GM12874 (cell line): ENCODE measurements at regions not wholly inside any gene's neighbourhood (a gene's known extent, or its start where the extent isn't known, plus 50 kb on each side); places are given as distances from the start of the nearest gene placed in this dataset.

Experiments used
- TF ChIP-seq, protein P1 (sequence below): IDR thresholded peaks from 2 replicates; pipeline ENCODE4 v1.5.1; 2011; ENCODE audit warnings: low read depth, mild to moderate bottlenecking, control low read depth, low read length, moderate library complexity; ENCODE audit not compliant: insufficient read depth

DNA sequence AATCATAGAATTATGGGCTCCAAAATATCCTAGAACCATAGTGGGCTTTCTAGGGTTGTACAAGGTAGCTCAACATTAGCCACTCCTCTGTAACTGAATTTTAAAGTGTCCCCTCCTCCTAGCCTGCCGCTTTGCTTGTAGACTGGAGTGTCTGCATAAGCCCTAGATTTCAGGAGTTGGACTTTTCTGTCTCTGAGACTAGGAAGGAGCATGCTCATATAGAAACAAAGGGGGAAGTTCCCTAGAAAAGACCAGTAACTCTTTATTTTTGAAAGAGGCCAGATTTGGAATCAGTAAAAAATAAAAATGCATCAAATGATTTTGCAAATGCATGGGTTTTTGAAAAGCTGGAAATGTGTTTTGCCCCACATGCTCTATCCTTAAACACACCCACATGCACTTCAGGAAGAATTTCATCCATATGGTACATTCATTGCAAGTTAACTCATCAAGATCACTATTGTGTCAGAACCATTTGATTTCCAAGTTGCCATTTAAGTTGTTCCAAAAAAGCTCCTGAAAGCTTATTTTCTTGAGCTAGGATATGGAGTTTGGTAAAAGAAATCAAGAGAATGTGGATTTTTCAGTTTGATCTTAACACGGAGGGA lies 121.0 kb upstream of the NR3C1 start:
- TF ChIP-seq, protein P1, sequence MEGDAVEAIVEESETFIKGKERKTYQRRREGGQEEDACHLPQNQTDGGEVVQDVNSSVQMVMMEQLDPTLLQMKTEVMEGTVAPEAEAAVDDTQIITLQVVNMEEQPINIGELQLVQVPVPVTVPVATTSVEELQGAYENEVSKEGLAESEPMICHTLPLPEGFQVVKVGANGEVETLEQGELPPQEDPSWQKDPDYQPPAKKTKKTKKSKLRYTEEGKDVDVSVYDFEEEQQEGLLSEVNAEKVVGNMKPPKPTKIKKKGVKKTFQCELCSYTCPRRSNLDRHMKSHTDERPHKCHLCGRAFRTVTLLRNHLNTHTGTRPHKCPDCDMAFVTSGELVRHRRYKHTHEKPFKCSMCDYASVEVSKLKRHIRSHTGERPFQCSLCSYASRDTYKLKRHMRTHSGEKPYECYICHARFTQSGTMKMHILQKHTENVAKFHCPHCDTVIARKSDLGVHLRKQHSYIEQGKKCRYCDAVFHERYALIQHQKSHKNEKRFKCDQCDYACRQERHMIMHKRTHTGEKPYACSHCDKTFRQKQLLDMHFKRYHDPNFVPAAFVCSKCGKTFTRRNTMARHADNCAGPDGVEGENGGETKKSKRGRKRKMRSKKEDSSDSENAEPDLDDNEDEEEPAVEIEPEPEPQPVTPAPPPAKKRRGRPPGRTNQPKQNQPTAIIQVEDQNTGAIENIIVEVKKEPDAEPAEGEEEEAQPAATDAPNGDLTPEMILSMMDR, result no peak

DNA sequence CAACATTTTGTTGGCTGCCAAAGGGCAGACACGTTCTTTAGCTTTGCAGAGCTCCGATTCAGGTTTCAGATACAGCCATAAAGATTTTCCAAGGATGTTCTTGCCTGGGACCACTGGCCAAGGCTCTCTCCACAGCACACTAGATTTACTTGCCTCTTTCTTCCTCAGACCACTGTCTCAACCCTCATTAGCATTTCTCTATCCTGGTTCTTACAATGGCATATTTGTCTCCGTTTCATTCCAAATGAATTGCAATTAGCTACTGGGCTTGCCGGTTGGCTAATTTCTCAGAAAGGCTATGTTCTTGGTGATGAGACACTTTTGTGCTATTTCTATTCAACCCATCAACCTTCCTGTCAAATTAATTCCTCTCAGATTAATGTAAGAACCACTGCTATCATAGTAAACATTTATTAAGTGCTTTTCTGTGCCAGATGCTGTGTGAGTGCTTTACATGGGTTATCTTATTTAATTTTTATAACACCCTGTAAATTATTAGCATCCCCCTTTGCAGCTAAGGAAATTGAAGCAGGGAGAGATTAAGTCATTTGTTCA lies 118.4 kb upstream of the NR3C1 start:
- TF ChIP-seq, protein P1, result no peak

DNA sequence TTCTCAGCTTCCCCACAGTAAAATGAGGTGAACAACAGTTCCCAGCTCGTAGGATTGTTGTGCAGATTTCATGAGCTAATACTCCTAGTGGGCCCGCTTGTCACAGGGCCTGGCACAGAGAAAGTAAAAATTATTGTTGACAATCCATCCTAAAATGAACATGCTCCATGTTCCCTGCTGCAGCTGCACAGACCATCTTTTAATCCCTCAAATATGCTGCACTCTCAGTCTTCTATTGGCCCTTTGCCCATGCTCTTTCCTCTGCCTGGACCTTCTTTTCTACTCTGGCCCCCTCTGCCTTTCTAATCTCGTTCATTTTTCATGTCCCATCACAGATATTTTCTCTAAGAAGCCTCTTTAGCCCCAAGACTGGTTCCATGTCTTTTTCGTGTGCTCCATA lies 117.7 kb upstream of the NR3C1 start:
- TF ChIP-seq, protein P1, result no peak

DNA sequence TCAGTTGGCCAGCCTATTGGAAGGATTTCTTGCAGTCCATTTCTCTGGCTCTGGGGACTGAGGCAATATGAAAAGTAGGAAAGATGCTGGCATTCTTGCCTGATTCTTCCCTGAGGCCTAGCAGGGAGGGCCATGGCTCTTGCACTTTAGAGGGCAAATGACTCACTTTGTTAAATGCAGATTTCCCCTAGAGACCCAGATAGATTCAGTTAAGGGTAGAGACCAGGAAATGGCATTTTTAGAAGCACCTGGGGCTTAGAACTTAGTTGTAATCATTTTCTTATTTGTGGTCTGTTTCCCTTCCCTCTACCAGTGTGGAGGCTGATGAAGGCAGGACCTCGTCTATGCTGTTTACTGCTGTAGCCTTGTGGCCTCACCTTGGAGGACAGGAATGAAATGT lies 112.8 kb upstream of the NR3C1 start:
- TF ChIP-seq, protein P1, result no peak

DNA sequence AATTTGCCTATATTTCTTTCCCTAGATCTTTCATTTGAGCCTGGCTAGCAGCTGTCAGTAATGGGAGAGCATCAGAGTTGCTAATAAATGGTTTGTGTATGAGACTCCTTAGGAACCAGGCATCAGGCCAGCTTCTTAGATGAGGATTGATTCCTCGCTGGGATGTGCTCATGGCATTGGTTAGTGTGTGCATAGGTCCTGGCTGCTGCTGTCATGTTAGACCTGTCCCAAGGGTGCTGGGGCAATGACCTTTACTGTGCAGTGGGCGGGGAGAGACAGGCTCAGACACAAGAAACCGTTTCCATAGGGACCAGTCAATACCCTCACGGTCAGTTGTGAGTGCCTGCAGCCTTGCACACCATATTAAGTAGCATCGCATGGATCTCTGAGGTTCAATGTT lies 112.3 kb upstream of the NR3C1 start:
- TF ChIP-seq, protein P1, result no peak

DNA sequence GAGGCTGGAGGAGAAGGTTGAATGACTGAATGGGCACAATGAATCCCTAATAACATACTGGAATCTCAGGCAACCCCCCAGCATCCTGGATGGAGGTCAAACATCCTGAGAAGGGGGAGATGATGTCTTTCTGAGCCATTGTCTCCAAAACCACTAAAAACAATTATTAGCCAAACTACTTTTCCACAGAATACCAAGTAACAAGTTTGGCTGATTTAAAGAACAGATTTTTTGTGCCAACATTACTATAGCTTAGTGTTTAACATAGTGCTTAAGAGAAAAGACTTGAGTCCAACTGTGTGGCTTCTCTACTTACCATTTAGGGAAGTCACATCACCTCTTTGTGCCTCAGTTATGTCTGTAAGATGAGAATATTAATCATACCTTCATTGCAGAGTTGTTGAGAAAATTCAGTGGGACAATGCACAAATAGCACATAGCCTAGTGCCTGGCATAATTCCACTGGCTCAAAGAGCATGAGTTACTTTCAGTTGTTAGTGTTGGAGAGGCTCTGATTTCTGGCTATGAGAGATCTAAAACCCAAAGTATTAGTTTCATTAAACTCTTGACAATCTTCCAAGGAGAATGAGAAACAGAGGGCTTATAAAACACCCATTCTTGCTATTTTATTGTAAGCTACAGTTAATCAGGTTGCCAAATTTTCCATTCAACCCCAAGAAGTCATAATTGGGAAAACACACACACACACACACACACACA lies 111.3 kb upstream of the NR3C1 start:
- TF ChIP-seq, protein P1, result no peak

DNA sequence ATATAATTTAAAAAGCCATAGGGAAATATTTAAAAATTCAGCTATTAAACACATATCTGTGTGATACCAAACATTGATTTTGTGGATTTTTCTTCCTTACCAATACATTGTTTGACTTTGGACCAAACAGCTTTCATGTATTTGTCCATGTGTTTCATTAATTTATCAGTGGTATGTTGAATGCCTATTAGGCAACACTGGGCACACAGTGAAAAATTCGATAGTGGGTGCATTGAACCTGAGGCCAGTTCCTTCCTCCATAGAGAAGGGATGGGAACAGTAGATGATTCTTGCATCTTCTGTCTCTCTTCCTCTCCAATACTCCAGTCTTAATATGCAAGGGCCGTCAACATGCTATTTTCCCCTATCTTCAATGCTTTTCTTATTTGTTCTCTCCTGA lies 110.2 kb upstream of the NR3C1 start:
- TF ChIP-seq, protein P1, result no peak
